ENCODE measurements at regions not wholly inside any gene's neighbourhood (a gene's known extent, or its start where the extent isn't known, plus 50 kb on each side); places are given as distances from the start of the nearest gene placed in this dataset.

- TF ChIP-seq CTCF (IDR thresholded peaks at IDR 0.05; ENCODE audit: insufficient read depth, low read length, poor library complexity, severe bottlenecking) (no peak), EZH2phosphoT487 (conservative IDR thresholded peaks at IDR 0.05; ENCODE audit: low read length) (no peak)
These were observed 464.0 kb downstream of the TMEM114 start for GRCh38 chr16:8126313-8126712.
